ENCODE measurements at regions not wholly inside any gene's neighbourhood (a gene's known extent, or its start where the extent isn't known, plus 50 kb on each side); places are given as distances from the start of the nearest gene placed in this dataset.

GRCh38 chr17:34713687-34714086 is 134.3 kb downstream of the TMEM132E start:
- no TSS peak for BruUV-seq (replicated peaks)

GRCh38 chr17:34712481-34713195 is 133.3 kb downstream of the TMEM132E start:
- CTCF ChIA-PET (ENCODE audit: low intra/inter-chr PET ratio, low total read pairs), result no interaction called here
- no peak for TF ChIP-seq PHF21A (CRISPR knock-in tag; IDR thresholded peaks at IDR 0.05)
- TF ChIP-seq ARID4A (CRISPR knock-in tag; IDR thresholded peaks at IDR 0.05; ENCODE audit: borderline replicate concordance), result no peak
- no peak for TF ChIP-seq NFYC (CRISPR knock-in tag; IDR thresholded peaks at IDR 0.05)
- TF ChIP-seq NFIB (CRISPR knock-in tag; IDR thresholded peaks at IDR 0.05; ENCODE audit: borderline replicate concordance), result no peak
- TF ChIP-seq ZBTB21 (CRISPR knock-in tag; IDR thresholded peaks at IDR 0.05), result no peak
- TF ChIP-seq ZNF557 (CRISPR knock-in tag; IDR thresholded peaks at IDR 0.05), result no peak
- TF ChIP-seq SRF (IDR thresholded peaks at IDR 0.05; ENCODE audit: low read depth, low read length), result no peak
- no peak for TF ChIP-seq NFE2 (CRISPR knock-in tag; IDR thresholded peaks at IDR 0.05)
- DNase-seq (ENCODE audit: low spot score), result no peak

More at GRCh38 chr17:34713687-34714086, 134.3 kb downstream of the TMEM132E start:
- H3K4me2 ChIP-seq (ENCODE audit: low read depth, low read length), result no peak overlapping the region
- intact Hi-C loops (cut with micrococcal nuclease; ENCODE audit: unreplicated experiment) (no loop called here), in situ Hi-C loops (cut with HindIII; ENCODE audit: extremely low pct_ligation_motif_present, low pct_unique_long_range_greater_than_20kb) (no loop called here)
- H3K9me3 ChIP-seq (ENCODE audit: low read length), result no peaks in the 10 kb centered on the region
- 0% methylated on average over 1 of the region's 1 CpG for WGBS (ENCODE audit: low lambda C conversion rate)
- no peak overlapping the region for H3K9ac ChIP-seq (ENCODE audit: insufficient read depth, low read depth, low read length)
- no peak overlapping the region for H3K4me3 ChIP-seq (replicated peaks in 1 of 3; ENCODE audit: insufficient read depth in 1 of 3, low read depth in 2 of 3, low read length in 3 of 3)
- ATAC-seq, result no peak
- no peak for TF ChIP-seq SIN3B (IDR thresholded peaks at IDR 0.05; ENCODE audit: low read length)
- no peak for TF ChIP-seq JUND (CRISPR knock-in tag; IDR thresholded peaks at IDR 0.05)
- no peak for TF ChIP-seq CAMTA2 (CRISPR knock-in tag; IDR thresholded peaks at IDR 0.05; ENCODE audit: borderline replicate concordance)
- TF ChIP-seq ZNF768 (CRISPR knock-in tag; IDR thresholded peaks at IDR 0.05), result 0 out of 2 replicates have a peak, but pooled peaks have one; percentile 59
- no peak for TF ChIP-seq KLF16 (CRISPR knock-in tag; IDR thresholded peaks at IDR 0.05)
- H4K20me1 ChIP-seq (ENCODE audit: insufficient read depth, low read length), result no peaks in the 10 kb centered on the region
- H3K36me3 ChIP-seq (replicated peaks in 1 of 2; ENCODE audit: control insufficient read depth in 1 of 2, insufficient read depth in 2 of 2, low read length in 2 of 2), result no peaks in the 10 kb centered on the region
- no peaks in the 10 kb centered on the region for H3K4me1 ChIP-seq (ENCODE audit: insufficient read depth, low read length)
- no peak overlapping the region for H2AFZ ChIP-seq (ENCODE audit: low read length)
- H3K27ac ChIP-seq (ENCODE audit: extremely low read length, insufficient read depth, low read length), result no peak overlapping the region
- H3K27me3 ChIP-seq (ENCODE audit: control insufficient read depth in 1 of 2, insufficient read depth in 2 of 2, low read length in 2 of 2), result peaks cover 0 to 1% of the 10 kb centered on the region in 2 experiments; a peak in 2 of 5 replicates
- no peaks in the 10 kb centered on the region for H3K79me2 ChIP-seq (ENCODE audit: insufficient read depth, low read length)
- DNase-seq (ENCODE audit: low spot score), result no peak
- FAIRE-seq, result no peak
- ChIA-PET POLR2A (no interaction called here), CTCF (ENCODE audit: low intra/inter-chr PET ratio, low total read pairs) (no interaction called here)

More at GRCh38 chr17:34712481-34713195, 133.3 kb downstream of the TMEM132E start:
- Histone ChIP-seq H3K27ac (ENCODE audit: extremely low read length, insufficient read depth, low read length) (no peak overlapping the region), H3K36me3 (replicated peaks in 1 of 2; ENCODE audit: control insufficient read depth in 1 of 2, insufficient read depth in 2 of 2, low read length in 2 of 2) (no peaks in the 10 kb centered on the region), H3K4me3 (replicated peaks in 1 of 3; ENCODE audit: insufficient read depth in 1 of 3, low read depth in 2 of 3, low read length in 3 of 3) (no peak overlapping the region), H3K4me2 (ENCODE audit: low read depth, low read length) (no peak overlapping the region), H2AFZ (ENCODE audit: low read length) (no peak overlapping the region), H3K9ac (ENCODE audit: insufficient read depth, low read depth, low read length) (no peak overlapping the region), H3K9me3 (ENCODE audit: low read length) (no peaks in the 10 kb centered on the region), H3K79me2 (ENCODE audit: insufficient read depth, low read length) (no peaks in the 10 kb centered on the region), H3K4me1 (ENCODE audit: insufficient read depth, low read length) (no peaks in the 10 kb centered on the region), H4K20me1 (ENCODE audit: insufficient read depth, low read length) (no peaks in the 10 kb centered on the region), H3K27me3 (ENCODE audit: control insufficient read depth in 1 of 2, insufficient read depth in 2 of 2, low read length in 2 of 2) (peaks cover 0 to 1% of the 10 kb centered on the region in 2 experiments; a peak in 1 of 5 replicates)
- POLR2A ChIA-PET, result no interaction called here
- in situ Hi-C loops (cut with HindIII; ENCODE audit: extremely low pct_ligation_motif_present, low pct_unique_long_range_greater_than_20kb), result no loop called here
- intact Hi-C loops (cut with micrococcal nuclease; ENCODE audit: unreplicated experiment), result no loop called here
- ATAC-seq (no peak), FAIRE-seq (no peak)
- WGBS (ENCODE audit: low lambda C conversion rate), result 0% methylated on average over 3 of the region's 3 CpGs
- no TSS peak for BruUV-seq (replicated peaks)
